ENCODE measurements at regions not wholly inside any gene's neighbourhood (a gene's known extent, or its start where the extent isn't known, plus 50 kb on each side); places are given as distances from the start of the nearest gene placed in this dataset.

GRCh38 chr11:64451856-64452255 is 92.9 kb downstream of the RPS6KA4 start:
- Mint-ChIP-seq H3K4me1 (peaks cover 0 to 16% (median 8%) of the 10 kb centered on the region in 4 donors), H3K9me3 (peaks cover 0 to 1% (median 0%) of the 10 kb centered on the region in 7 donors), H3K36me3 (no peaks in the 10 kb centered on the region), H3K27me3 (peaks cover 16% of the 10 kb centered on the region), H3K4me3 (no peak overlapping the region), H3K27ac (no peak overlapping the region)
- Histone ChIP-seq H3K4me3 (ENCODE audit: low read depth, low read length) (no peak overlapping the region), H3K27ac (ENCODE audit: insufficient read depth, low read length, poor library complexity, severe bottlenecking) (no peak overlapping the region), H3K9me3 (ENCODE audit: control insufficient read depth in 2 of 2, low read length in 2 of 2) (no peaks in the 10 kb centered on the region), H3K36me3 (ENCODE audit: control insufficient read depth, insufficient read depth, low read length) (no peaks in the 10 kb centered on the region), H3K27me3 (ENCODE audit: control insufficient read depth, insufficient read depth, low read length) (peaks cover 3% of the 10 kb centered on the region), H3K4me1 (ENCODE audit: control insufficient read depth, insufficient read depth, low read length, poor library complexity, severe bottlenecking) (peaks cover 14% of the 10 kb centered on the region)
- ATAC-seq (ENCODE audit: low read depth in 2 of 2): no peak
- DNase-seq: no peak

- peaks cover 0 to 1% (median 0%) of the 10 kb centered on the region in 7 donors for H3K9me3 Mint-ChIP-seq
- no peak overlapping the region for H3K4me3 Mint-ChIP-seq
- Histone ChIP-seq H3K27ac (ENCODE audit: insufficient read depth, low read length, poor library complexity, severe bottlenecking) (no peak overlapping the region), H3K4me3 (ENCODE audit: low read depth, low read length) (no peak overlapping the region), H3K4me1 (ENCODE audit: control insufficient read depth, insufficient read depth, low read length, poor library complexity, severe bottlenecking) (peaks cover 12% of the 10 kb centered on the region), H3K36me3 (ENCODE audit: control insufficient read depth, insufficient read depth, low read length) (no peaks in the 10 kb centered on the region), H3K9me3 (ENCODE audit: control insufficient read depth in 2 of 2, low read length in 2 of 2) (no peaks in the 10 kb centered on the region), H3K27me3 (ENCODE audit: control insufficient read depth, insufficient read depth, low read length) (no peaks in the 10 kb centered on the region)
- H3K27me3 Mint-ChIP-seq: peaks cover 5% of the 10 kb centered on the region
- H3K36me3 Mint-ChIP-seq: no peaks in the 10 kb centered on the region
- H3K27ac Mint-ChIP-seq: no peak overlapping the region
- H3K4me1 Mint-ChIP-seq: peaks cover 0 to 11% (median 7%) of the 10 kb centered on the region in 4 donors
- DNase-seq: no peak
- no peak for ATAC-seq (ENCODE audit: low read depth in 2 of 2)
Observed at GRCh38 chr11:64453466-64453865, 94.5 kb downstream of the RPS6KA4 start.

GRCh38 chr11:64455456-64456261 is 96.7 kb downstream of the RPS6KA4 start:
- H3K9me3 Mint-ChIP-seq: no peaks in the 10 kb centered on the region
- Histone ChIP-seq H3K9me3 (ENCODE audit: control insufficient read depth in 2 of 2, low read length in 2 of 2) (no peaks in the 10 kb centered on the region), H3K4me1 (ENCODE audit: control insufficient read depth, insufficient read depth, low read length, poor library complexity, severe bottlenecking) (no peaks in the 10 kb centered on the region), H3K27me3 (ENCODE audit: control insufficient read depth, insufficient read depth, low read length) (no peaks in the 10 kb centered on the region), H3K36me3 (ENCODE audit: control insufficient read depth, insufficient read depth, low read length) (no peaks in the 10 kb centered on the region), H3K27ac (ENCODE audit: insufficient read depth, low read length, poor library complexity, severe bottlenecking) (no peak overlapping the region), H3K4me3 (ENCODE audit: low read depth, low read length) (no peak overlapping the region)
- no peak for DNase-seq
- no peaks in the 10 kb centered on the region for H3K36me3 Mint-ChIP-seq
- ATAC-seq (ENCODE audit: low read depth in 2 of 2): no peak
- no peak overlapping the region for H3K27ac Mint-ChIP-seq
- no peaks in the 10 kb centered on the region for H3K27me3 Mint-ChIP-seq
- H3K4me1 Mint-ChIP-seq: no peaks in the 10 kb centered on the region
- no peak overlapping the region for H3K4me3 Mint-ChIP-seq

GRCh38 chr11:64456509-64457320 is 97.8 kb downstream of the RPS6KA4 start:
- no peak overlapping the region for H3K27ac Mint-ChIP-seq
- H3K4me1 Mint-ChIP-seq: no peaks in the 10 kb centered on the region
- Histone ChIP-seq H3K4me3 (ENCODE audit: low read depth, low read length) (no peak overlapping the region), H3K27ac (ENCODE audit: insufficient read depth, low read length, poor library complexity, severe bottlenecking) (no peak overlapping the region), H3K36me3 (ENCODE audit: control insufficient read depth, insufficient read depth, low read length) (no peaks in the 10 kb centered on the region), H3K4me1 (ENCODE audit: control insufficient read depth, insufficient read depth, low read length, poor library complexity, severe bottlenecking) (no peaks in the 10 kb centered on the region), H3K9me3 (ENCODE audit: control insufficient read depth in 2 of 2, low read length in 2 of 2) (no peaks in the 10 kb centered on the region), H3K27me3 (ENCODE audit: control insufficient read depth, insufficient read depth, low read length) (no peaks in the 10 kb centered on the region)
- no peaks in the 10 kb centered on the region for H3K36me3 Mint-ChIP-seq
- H3K9me3 Mint-ChIP-seq: no peaks in the 10 kb centered on the region
- no peak overlapping the region for H3K4me3 Mint-ChIP-seq
- DNase-seq (no peak), ATAC-seq (ENCODE audit: low read depth in 2 of 2) (no peak)
- H3K27me3 Mint-ChIP-seq: no peaks in the 10 kb centered on the region

- H3K27me3 ChIP-seq (ENCODE audit: control insufficient read depth, insufficient read depth, low read length): no peaks in the 10 kb centered on the region
- Mint-ChIP-seq H3K9me3 (no peaks in the 10 kb centered on the region), H3K4me3 (no peak overlapping the region), H3K27me3 (peaks cover 3% of the 10 kb centered on the region), H3K36me3 (no peaks in the 10 kb centered on the region), H3K27ac (peak overlapping the region in 1 of 3 donors; percentile 8), H3K4me1 (no peaks in the 10 kb centered on the region)
- no peak overlapping the region for H3K27ac ChIP-seq (ENCODE audit: insufficient read depth, low read length, poor library complexity, severe bottlenecking)
- no peak for DNase-seq
- H3K36me3 ChIP-seq (ENCODE audit: control insufficient read depth, insufficient read depth, low read length): no peaks in the 10 kb centered on the region
- no peaks in the 10 kb centered on the region for H3K4me1 ChIP-seq (ENCODE audit: control insufficient read depth, insufficient read depth, low read length, poor library complexity, severe bottlenecking)
- no peaks in the 10 kb centered on the region for H3K9me3 ChIP-seq (ENCODE audit: control insufficient read depth in 2 of 2, low read length in 2 of 2)
- ATAC-seq (ENCODE audit: low read depth in 2 of 2): no peak
- no peak overlapping the region for H3K4me3 ChIP-seq (ENCODE audit: low read depth, low read length)
Observed at GRCh38 chr11:64457416-64458010, 98.2 kb upstream of the SLC22A11 start.

- Mint-ChIP-seq H3K4me1 (no peaks in the 10 kb centered on the region), H3K9me3 (no peaks in the 10 kb centered on the region), H3K4me3 (no peak overlapping the region), H3K27ac (no peak overlapping the region), H3K27me3 (peaks cover 5% of the 10 kb centered on the region), H3K36me3 (no peaks in the 10 kb centered on the region)
- H3K9me3 ChIP-seq (ENCODE audit: control insufficient read depth in 2 of 2, low read length in 2 of 2): no peaks in the 10 kb centered on the region
- peaks cover 1% of the 10 kb centered on the region for H3K27me3 ChIP-seq (ENCODE audit: control insufficient read depth, insufficient read depth, low read length)
- no peak overlapping the region for H3K27ac ChIP-seq (ENCODE audit: insufficient read depth, low read length, poor library complexity, severe bottlenecking)
- H3K4me3 ChIP-seq (ENCODE audit: low read depth, low read length): no peak overlapping the region
- no peaks in the 10 kb centered on the region for H3K4me1 ChIP-seq (ENCODE audit: control insufficient read depth, insufficient read depth, low read length, poor library complexity, severe bottlenecking)
- no peak for ATAC-seq (ENCODE audit: low read depth in 2 of 2)
- DNase-seq: no peak
- H3K36me3 ChIP-seq (ENCODE audit: control insufficient read depth, insufficient read depth, low read length): no peaks in the 10 kb centered on the region
Observed at GRCh38 chr11:64458997-64459396, 96.7 kb upstream of the SLC22A11 start.

GRCh38 chr11:64459609-64460008 is 96.1 kb upstream of the SLC22A11 start:
- no peak for DNase-seq
- Mint-ChIP-seq H3K4me1 (no peaks in the 10 kb centered on the region), H3K9me3 (no peaks in the 10 kb centered on the region), H3K27ac (no peak overlapping the region), H3K36me3 (no peaks in the 10 kb centered on the region), H3K4me3 (no peak overlapping the region), H3K27me3 (peaks cover 7% of the 10 kb centered on the region)
- ATAC-seq (ENCODE audit: low read depth in 2 of 2): no peak
- Histone ChIP-seq H3K36me3 (ENCODE audit: control insufficient read depth, insufficient read depth, low read length) (no peaks in the 10 kb centered on the region), H3K4me3 (ENCODE audit: low read depth, low read length) (no peak overlapping the region), H3K27ac (ENCODE audit: insufficient read depth, low read length, poor library complexity, severe bottlenecking) (no peak overlapping the region), H3K4me1 (ENCODE audit: control insufficient read depth, insufficient read depth, low read length, poor library complexity, severe bottlenecking) (no peaks in the 10 kb centered on the region), H3K9me3 (ENCODE audit: control insufficient read depth in 2 of 2, low read length in 2 of 2) (no peaks in the 10 kb centered on the region), H3K27me3 (ENCODE audit: control insufficient read depth, insufficient read depth, low read length) (peaks cover 4% of the 10 kb centered on the region)
